22Rv1 (cell line): ENCODE measurements at regions not wholly inside any gene's neighbourhood (a gene's known extent, or its start where the extent isn't known, plus 50 kb on each side); places are given as distances from the start of the nearest gene placed in this dataset.

Source experiments
- ZFX ChIP-seq: fragments of 450-650 bp; IDR thresholded peaks from 2 replicates; pipeline ENCODE4 v1.6.1; 2017; ENCODE audit warnings: antibody characterized with exemption, borderline replicate concordance
- TF ChIP-seq, protein P1 (sequence below): fragments of 450-650 bp; IDR thresholded peaks from 2 replicates; pipeline ENCODE4 v1.5.1; 2017; ENCODE audit warnings: mild to moderate bottlenecking

- TF ChIP-seq, protein P1, sequence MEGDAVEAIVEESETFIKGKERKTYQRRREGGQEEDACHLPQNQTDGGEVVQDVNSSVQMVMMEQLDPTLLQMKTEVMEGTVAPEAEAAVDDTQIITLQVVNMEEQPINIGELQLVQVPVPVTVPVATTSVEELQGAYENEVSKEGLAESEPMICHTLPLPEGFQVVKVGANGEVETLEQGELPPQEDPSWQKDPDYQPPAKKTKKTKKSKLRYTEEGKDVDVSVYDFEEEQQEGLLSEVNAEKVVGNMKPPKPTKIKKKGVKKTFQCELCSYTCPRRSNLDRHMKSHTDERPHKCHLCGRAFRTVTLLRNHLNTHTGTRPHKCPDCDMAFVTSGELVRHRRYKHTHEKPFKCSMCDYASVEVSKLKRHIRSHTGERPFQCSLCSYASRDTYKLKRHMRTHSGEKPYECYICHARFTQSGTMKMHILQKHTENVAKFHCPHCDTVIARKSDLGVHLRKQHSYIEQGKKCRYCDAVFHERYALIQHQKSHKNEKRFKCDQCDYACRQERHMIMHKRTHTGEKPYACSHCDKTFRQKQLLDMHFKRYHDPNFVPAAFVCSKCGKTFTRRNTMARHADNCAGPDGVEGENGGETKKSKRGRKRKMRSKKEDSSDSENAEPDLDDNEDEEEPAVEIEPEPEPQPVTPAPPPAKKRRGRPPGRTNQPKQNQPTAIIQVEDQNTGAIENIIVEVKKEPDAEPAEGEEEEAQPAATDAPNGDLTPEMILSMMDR = no peak
- TF ChIP-seq ZFX = no peak
Observed at GRCh38 chr12:107983756-107984472, 145.2 kb upstream of the WSCD2 start.
